Stromal cell of bone marrow (primary cell): ENCODE measurements at regions not wholly inside any gene's neighbourhood (a gene's known extent, or its start where the extent isn't known, plus 50 kb on each side); places are given as distances from the start of the nearest gene placed in this dataset.

Source experiments
- DNase-seq: peaks from one replicate; pipeline ENCODE4 v3.0.0-alpha.2; 2012; ENCODE audit warnings: low read depth

DNA sequence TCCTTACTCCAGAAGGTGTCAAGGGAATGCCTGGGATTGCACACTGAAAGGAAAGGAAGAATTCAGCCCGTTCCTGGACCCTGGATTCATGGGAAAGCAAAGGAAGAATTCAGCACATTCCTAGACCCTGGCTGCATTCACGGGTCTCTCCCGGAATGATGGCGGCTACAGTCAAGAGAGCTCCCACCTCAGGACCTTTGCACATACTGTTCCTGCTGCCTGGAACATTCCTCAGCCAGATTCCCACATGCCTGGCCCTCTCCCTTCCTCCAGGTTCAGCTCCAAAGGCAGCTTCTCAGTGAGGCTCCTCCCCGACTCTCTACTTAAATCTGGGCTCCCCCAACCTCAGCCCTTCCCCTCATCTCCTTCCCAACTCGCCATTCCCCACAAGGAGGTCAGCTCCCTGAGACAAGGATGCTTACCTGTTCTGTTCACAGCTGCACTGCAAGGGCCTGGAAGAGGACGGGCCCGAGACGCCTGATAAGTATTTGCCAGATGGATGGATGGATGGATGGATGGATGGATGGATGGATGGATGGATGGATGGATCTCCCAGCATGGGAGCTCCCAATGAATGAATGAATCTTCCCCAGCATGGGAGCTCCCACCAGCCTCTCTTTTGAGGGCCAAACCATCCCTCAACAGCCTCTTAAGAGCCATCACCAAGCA is 77.4 kb downstream of the NCOR2 start:
- DNase-seq = no peak

DNA sequence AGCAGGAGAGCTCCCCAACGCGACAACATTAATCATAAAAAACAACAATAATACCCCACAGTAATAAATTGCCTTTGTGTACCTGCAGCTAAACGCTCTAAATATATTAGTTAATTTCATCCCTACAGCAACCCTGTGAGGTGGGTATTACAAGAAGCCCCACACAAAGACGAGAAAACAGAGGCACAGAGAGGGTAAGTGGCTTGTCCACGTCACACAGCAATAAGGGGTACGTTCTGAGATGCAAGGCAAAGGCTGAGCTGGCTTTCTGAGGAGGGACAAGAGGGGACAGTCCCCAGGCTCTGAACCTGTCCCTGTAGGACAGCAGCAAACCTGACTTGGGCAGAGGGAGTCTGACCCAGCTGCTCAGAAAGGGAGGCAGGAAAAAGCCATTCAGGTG is 78.2 kb downstream of the NCOR2 start:
- no peak for DNase-seq

DNA sequence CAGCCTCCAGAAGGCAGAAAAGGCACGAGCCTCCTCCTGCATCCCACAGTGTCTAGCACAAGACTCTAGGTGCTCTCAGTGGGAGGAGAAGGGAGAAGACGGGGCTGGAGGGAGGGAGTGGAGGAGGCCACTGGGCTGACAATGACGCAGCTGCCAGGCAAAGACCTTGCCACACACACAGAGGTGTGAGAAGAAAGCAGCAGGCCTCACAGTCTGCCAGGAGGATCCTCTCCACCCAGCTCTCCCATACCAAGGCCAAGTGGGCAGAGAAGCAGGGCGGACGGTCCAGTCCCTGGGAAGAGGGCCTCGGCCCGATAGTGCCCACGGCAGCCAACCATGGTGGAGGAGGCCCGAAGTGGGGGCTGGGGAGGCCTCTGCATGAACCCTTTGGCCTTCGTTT is 78.9 kb downstream of the NCOR2 start:
- no peak for DNase-seq

GRCh38 chr12:124487834-124488165 is 79.6 kb downstream of the NCOR2 start:
- no peak for DNase-seq

DNA sequence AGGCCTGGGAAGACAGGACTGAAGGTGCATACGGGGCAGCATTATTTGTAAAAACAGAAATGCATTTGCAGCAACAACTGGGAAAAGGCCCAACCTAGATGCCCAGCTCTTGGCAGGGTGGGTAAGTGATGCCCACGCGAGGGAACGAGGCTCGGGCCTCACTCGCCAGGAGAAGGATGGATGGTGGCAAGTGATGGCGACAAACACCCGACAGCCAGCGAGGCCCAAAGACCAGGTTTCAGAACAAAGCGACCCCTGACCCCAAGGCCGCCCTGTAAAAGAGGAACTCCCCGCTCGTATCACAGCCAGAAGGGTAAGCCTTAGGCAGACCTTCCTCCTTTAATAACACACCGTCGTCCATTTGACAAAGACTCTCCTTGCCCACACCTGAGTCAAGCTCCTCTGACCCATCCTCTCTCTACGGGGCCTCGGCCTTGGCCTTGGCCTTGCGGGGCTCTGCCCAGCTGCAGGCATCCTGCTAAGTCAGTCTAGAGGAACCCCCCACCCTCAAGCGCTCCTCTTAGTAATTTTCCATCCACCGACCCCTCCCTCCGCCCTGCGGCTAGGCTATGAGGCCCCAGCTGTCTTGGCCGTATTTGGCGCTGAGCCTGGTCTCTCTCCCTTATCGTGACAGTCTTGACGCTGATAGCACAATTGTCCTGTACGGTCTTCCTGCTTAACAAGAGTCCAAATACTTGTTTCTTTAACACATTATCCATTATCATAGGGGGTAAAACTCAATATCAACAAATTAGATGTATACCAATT is 80.2 kb downstream of the NCOR2 start:
- no peak for DNase-seq

GRCh38 chr12:124486346-124486963 is 81.0 kb downstream of the NCOR2 start:
- DNase-seq = no peak

- DNase-seq = no peak
These were observed 82.0 kb downstream of the NCOR2 start for GRCh38 chr12:124485371-124485770.

- DNase-seq = no peak
These were observed 82.9 kb downstream of the NCOR2 start for GRCh38 chr12:124484526-124484953.

DNA sequence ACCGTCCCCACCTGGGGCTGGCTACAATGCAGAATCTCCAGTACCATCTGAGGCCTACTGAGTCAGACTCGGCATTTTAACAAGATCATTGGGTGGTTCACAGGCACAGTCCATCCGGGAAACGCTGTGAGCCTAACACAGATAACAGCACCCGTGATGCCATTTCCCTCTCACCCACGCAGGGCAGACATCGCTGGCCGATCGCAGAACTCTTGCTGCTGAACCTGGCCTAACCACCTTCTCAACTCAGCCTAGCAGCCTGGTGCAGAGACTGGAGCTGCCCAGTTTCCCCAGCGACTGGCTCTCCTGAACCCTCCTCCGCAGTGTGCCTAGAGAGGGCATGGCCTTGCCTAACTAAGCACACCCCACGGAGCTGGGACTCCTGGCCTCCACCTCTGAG is 83.3 kb downstream of the NCOR2 start:
- DNase-seq = no peak

GRCh38 chr12:124482901-124483799 is 84.3 kb downstream of the NCOR2 start:
- no peak for DNase-seq

- no peak for DNase-seq
These were observed 84.9 kb downstream of the NCOR2 start for GRCh38 chr12:124482567-124482893.

GRCh38 chr12:124481772-124482566 is 85.4 kb downstream of the NCOR2 start:
- no peak for DNase-seq

DNA sequence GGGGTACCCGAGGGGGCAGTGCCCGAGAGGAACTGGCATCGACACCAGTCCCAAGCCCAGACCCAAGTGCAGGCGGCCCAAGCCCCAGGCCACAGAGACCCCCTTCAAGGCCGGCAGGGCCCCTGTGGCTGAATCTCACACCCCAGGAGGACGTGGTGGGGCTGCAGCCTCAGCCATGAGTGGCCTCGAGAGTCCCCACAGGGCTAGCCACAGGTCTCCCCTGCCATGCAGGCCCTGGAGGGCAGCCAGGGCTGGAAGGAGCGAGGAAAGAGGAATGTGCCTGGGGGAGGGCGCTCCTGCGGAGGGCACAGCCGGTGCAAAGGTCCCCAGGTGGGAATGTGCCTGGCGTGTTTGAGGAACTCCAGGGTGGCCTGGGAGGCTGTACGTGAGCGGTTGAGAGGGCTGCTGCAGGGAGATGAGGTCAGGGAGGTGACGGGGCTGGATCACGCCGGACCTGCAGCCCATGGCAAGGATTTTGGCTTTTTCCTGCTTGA is 86.1 kb downstream of the NCOR2 start:
- no peak for DNase-seq

GRCh38 chr12:124480469-124481256 is 86.7 kb downstream of the NCOR2 start:
- DNase-seq = no peak

- DNase-seq = no peak
These were observed 87.5 kb downstream of the NCOR2 start for GRCh38 chr12:124479680-124480468.

DNA sequence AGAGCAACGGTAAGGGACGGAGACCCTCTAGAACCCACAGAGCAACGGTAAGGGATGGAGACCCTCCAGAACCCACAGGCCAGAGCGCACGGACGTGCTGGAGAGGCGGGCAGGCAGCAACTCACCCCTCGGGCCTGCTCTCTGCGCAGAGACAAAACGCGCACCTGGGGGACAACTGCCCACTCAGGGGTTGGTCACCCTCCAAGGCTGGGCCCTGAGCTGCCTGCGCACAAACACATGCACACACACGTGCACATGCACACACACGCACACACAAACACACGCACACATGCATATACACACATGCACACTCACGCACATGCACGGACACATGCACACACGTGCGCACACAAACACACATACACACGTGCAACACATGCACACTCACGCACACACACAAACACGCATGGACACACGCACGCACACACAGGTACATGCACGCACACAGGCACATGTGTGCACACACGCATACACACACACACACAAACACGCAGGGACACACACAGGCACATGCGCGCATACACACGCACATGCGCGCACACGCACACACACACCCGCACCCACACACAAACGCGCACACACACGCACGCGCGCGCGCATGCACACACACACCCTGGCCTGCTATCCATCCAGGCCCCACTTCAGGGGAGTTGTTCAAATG is 88.3 kb downstream of the NCOR2 start:
- no peak for DNase-seq

DNA sequence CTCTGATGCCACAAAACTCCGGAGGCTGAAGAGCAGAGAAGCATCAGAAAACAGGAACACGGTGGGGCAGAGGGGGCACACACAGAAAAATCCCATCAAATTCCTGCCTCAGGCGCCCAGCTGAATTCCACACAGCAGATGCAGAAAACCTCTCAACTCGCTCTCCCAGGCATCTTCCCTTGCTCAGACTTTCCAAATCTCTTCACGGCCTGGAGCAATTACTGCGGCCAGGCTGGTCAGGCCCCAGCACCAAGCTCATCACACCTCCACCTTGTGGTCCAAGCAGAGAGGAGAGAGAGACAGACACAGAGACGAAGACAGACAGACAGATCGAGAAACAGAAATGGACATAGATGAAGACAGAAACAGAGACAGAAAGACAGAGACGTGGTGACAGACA is 89.0 kb downstream of the NCOR2 start:
- no peak for DNase-seq

GRCh38 chr12:124477107-124477915 is 90.1 kb downstream of the NCOR2 start:
- no peak for DNase-seq
